ENCODE measurements at regions not wholly inside any gene's neighbourhood (a gene's known extent, or its start where the extent isn't known, plus 50 kb on each side); places are given as distances from the start of the nearest gene placed in this dataset.
A peak's percentile ranks its signal among the peaks of the same experiment; 100 is the strongest.
"Not testable (repeated sequence)": the region's sequence is repeated elsewhere in the genome, so short reads cannot be mapped to it uniquely, and the experiment has no call there.

DNA sequence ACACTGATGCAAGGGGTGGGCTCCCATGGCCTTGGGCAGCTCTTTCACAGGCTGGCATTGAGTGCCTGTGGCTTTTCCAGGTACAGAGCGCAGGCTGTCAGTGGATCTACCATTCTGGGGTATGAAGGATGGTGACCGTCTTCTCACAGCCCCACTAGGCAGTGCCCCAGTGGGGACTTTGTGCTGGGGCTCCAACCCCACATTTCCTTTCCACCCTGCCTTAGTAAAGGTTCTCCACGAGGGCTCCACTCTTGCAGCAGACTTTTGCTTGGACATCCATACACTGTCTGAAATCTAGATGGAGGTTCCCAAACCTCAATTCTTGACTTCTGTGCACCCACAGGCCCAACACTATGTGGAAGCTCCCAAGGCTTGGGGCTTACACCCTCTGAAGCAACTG lies 107.9 kb upstream of the ECI2 start:
- no peaks in the 10 kb centered on the region for H3K27me3 ChIP-seq (ENCODE audit: control insufficient read depth, insufficient read depth, low read length)
- no peak for DNase-seq
- no peaks in the 10 kb centered on the region for H3K4me1 ChIP-seq (ENCODE audit: control insufficient read depth, insufficient read depth, low read length)
- H3K4me3 ChIP-seq (ENCODE audit: low read length): no peak overlapping the region
- H3K36me3 ChIP-seq (ENCODE audit: control insufficient read depth, insufficient read depth, low read length): no peaks in the 10 kb centered on the region
- peaks cover 7% of the 10 kb centered on the region for H3K9me3 ChIP-seq (replicated peaks; ENCODE audit: control insufficient read depth, low read depth, low read length)
- no peak overlapping the region for H3K27ac ChIP-seq (ENCODE audit: low read length)
- no CpG with 5 or more reads among the region's 3 CpGs for WGBS (ENCODE audit: insufficient coverage)

DNA sequence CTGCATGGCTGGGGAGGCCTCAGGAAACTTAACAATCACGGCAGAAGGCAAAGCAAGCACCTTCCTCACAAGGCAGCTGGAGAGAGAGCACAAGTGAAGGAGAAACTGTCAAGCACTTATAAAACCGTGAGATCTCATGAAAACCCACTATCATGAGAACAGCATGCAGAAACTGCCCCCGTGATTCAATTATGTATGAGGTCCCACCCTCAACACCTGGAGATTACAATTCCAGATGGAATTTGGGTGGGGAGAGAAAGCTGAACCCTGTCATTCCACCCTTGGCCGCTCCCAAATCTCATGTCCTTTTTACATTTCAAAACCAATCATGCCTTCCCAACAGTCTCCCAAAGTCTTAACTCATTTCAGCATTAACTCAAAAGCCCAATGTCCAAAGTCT lies 107.2 kb upstream of the ECI2 start:
- WGBS (ENCODE audit: insufficient coverage): 70% methylated on average over 2 of the region's 4 CpGs
- no peak for DNase-seq
- H3K4me3 ChIP-seq (ENCODE audit: low read length): no peak overlapping the region
- H3K27me3 ChIP-seq (ENCODE audit: control insufficient read depth, insufficient read depth, low read length): no peaks in the 10 kb centered on the region
- no peaks in the 10 kb centered on the region for H3K36me3 ChIP-seq (ENCODE audit: control insufficient read depth, insufficient read depth, low read length)
- H3K4me1 ChIP-seq (ENCODE audit: control insufficient read depth, insufficient read depth, low read length): no peaks in the 10 kb centered on the region
- H3K27ac ChIP-seq (ENCODE audit: low read length): no peak overlapping the region
- H3K9me3 ChIP-seq (replicated peaks; ENCODE audit: control insufficient read depth, low read depth, low read length): peaks cover 7% of the 10 kb centered on the region

DNA sequence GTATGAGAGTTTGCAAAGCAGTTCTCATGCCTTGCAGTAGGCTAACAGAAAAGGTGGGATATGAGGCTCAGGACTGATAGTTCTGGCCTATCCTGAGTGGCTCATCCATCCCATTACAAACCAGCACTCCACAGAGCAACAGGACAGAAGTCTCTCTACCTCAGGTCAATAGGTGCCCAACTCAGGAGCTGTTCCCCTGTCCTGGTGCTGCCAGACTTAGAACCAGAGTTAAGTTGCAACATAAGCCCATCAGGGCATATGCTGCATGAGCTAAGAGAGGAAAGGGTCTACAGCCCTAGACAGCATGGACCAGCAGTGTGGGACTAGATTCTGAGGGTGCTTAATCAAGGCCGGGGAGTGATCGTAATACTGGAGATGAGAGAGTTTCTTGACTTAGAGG lies 104.8 kb upstream of the ECI2 start:
- Histone ChIP-seq H3K27ac (ENCODE audit: low read length) (no peak overlapping the region), H3K36me3 (ENCODE audit: control insufficient read depth, insufficient read depth, low read length) (no peaks in the 10 kb centered on the region), H3K4me1 (ENCODE audit: control insufficient read depth, insufficient read depth, low read length) (no peaks in the 10 kb centered on the region), H3K9me3 (replicated peaks; ENCODE audit: control insufficient read depth, low read depth, low read length) (peaks cover 5% of the 10 kb centered on the region), H3K27me3 (ENCODE audit: control insufficient read depth, insufficient read depth, low read length) (no peaks in the 10 kb centered on the region), H3K4me3 (ENCODE audit: low read length) (no peak overlapping the region)
- WGBS (ENCODE audit: insufficient coverage): 89% methylated on average over 2 of the region's 2 CpGs
- no peak for DNase-seq

DNA sequence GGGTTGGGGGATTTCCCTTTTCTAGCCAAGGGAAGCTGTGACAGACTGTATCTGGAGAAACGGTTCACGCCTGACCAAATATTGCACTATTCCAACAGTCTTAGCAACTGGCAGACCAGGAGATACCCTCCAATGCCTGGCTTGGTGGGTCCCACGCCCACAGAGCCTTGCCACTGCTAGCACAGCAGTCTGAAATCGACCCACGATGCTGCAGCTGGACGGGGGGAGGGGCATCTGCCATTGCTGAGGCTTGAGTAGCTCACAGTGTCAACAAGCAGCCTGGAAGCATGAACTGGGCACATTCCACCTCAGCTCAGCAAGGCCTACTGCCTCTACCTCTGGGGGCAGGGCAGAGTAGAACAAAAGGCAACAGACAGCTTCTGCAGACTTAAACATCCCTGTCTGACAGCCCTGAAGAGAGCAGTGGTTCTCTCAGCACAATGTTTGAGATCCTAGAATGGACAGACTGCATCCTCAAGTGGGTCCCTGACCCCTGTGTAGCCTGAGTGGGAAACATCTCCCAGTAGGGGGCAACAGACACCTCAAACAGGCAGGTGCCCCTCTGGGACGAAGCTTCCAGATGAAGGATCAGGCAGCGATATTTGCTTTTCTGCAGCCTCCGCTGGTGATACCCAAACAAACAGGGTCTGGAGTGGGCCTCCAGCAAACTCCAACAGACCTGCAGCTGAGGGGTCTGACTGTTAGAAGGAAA lies 89.9 kb upstream of the ECI2 start:
- no peak overlapping the region for H3K4me3 ChIP-seq (ENCODE audit: low read length)
- no peaks in the 10 kb centered on the region for H3K36me3 ChIP-seq (ENCODE audit: control insufficient read depth, insufficient read depth, low read length)
- H3K9me3 ChIP-seq (replicated peaks; ENCODE audit: control insufficient read depth, low read depth, low read length): no peaks in the 10 kb centered on the region
- WGBS (ENCODE audit: insufficient coverage): 86% methylated on average over 7 of the region's 9 CpGs
- no peak overlapping the region for H3K27ac ChIP-seq (ENCODE audit: low read length)
- no peaks in the 10 kb centered on the region for H3K27me3 ChIP-seq (ENCODE audit: control insufficient read depth, insufficient read depth, low read length)
- DNase-seq: no peak
- H3K4me1 ChIP-seq (ENCODE audit: control insufficient read depth, insufficient read depth, low read length): peaks cover 4% of the 10 kb centered on the region

DNA sequence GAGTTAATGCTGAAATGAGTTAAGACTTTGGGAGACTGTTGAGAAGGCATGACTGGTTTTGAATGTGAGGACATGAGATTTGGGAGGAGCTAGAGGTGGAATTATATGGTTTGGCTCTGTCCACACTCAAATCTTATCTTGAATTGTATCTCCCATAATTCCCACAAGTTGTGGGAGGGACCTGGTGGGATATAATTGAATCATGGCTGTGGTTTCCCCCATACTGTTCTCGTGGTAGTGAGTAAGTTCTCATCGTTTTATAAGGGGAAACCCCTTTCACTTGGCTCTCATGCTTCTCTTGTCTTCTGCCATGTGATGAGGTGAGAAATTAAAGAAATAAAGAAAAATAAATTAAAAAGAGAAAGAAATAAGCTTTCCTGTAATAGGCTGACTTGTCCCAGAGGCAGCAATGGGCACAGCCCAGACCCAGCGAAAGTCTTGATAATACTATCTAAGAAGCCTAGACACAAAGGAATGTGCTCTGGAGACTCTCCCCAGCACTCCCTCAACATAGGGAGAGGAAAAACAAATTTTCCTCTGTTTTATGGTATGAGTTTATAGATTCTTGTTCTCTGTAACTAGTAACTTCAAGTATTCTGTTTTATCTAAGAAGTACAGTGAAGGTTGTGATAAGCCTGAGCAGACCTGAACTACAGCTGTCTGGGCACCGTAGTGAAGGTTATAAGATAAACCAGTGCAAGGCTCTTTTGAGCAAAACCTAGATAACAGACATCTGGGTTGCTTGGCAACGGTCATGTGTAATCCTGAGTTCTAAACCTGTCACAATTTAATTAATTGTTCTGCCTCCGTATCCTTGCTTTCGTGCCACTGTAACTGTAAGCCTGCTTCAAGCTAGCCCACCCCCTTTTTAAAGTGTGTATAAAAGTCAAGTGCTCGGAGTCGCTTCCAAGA lies 88.9 kb upstream of the ECI2 start:
- no peak overlapping the region for H3K27ac ChIP-seq (ENCODE audit: low read length)
- peaks cover 4% of the 10 kb centered on the region for H3K4me1 ChIP-seq (ENCODE audit: control insufficient read depth, insufficient read depth, low read length)
- no peak for DNase-seq
- no peaks in the 10 kb centered on the region for H3K36me3 ChIP-seq (ENCODE audit: control insufficient read depth, insufficient read depth, low read length)
- no peak overlapping the region for H3K4me3 ChIP-seq (ENCODE audit: low read length)
- no peaks in the 10 kb centered on the region for H3K9me3 ChIP-seq (replicated peaks; ENCODE audit: control insufficient read depth, low read depth, low read length)
- H3K27me3 ChIP-seq (ENCODE audit: control insufficient read depth, insufficient read depth, low read length): no peaks in the 10 kb centered on the region
- WGBS (ENCODE audit: insufficient coverage): 50% methylated on average over 1 of the region's 9 CpGs

DNA sequence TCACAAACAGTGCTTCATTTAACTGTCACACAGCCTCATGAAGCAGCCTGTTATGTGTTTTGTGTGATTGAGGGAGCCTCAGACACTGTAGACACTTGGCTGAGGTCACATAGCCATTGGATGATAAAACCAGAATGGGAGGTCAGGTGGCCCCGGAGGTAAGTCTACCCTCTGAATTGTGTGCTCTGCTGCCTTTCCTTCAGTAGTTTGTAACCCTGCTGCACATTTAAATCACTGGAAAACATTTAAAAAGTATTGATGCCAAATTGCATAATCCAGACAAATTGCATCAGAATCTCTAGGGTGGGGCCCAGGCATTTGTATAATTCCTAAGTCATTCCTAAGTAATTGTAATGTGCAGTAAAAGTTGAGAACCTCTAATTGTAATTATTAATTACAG lies 85.2 kb upstream of the ECI2 start:
- Histone ChIP-seq H3K27me3 (ENCODE audit: control insufficient read depth, insufficient read depth, low read length) (no peaks in the 10 kb centered on the region), H3K4me1 (ENCODE audit: control insufficient read depth, insufficient read depth, low read length) (peaks cover 4% of the 10 kb centered on the region), H3K9me3 (replicated peaks; ENCODE audit: control insufficient read depth, low read depth, low read length) (no peaks in the 10 kb centered on the region), H3K36me3 (ENCODE audit: control insufficient read depth, insufficient read depth, low read length) (no peaks in the 10 kb centered on the region), H3K4me3 (ENCODE audit: low read length) (no peak overlapping the region), H3K27ac (ENCODE audit: low read length) (no peak overlapping the region)
- WGBS (ENCODE audit: insufficient coverage): 86% methylated on average over 1 of the region's 1 CpG
- no peak for DNase-seq

DNA sequence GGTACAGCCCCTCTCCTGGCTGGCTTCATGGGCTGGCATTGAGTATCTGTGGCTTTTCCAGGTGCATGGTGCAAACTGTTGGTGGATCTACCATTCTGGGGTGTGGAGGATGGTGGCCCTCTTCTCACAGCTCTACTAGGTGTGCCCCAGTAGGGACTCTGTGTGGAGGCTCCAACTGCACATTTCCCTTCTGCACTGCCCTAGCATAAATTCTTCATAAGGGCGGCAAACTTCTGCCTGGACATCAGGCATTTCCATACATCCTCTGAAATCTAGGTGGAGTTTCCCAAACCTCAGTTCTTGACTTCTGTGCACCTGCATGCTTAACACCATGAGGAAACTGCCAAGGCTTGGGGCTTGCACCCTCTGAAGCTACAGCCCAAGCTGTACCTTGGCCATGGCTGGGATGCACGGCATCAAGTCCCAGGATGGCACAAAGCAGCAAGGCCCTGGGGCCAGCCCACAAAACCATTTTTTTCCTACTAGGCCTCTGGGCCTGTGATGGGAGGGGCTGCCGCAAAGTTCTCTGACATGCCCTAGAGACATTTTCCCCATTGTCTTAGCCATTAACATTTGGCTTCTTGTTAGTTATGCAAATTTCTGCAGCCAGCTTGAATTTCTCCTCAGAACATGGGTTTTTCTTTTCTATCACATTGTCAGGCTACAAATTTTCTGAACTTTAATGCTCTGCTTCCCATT lies 83.4 kb upstream of the ECI2 start:
- H3K9me3 ChIP-seq (replicated peaks; ENCODE audit: control insufficient read depth, low read depth, low read length); H3K36me3 ChIP-seq (ENCODE audit: control insufficient read depth, insufficient read depth, low read length); H3K27ac ChIP-seq (ENCODE audit: low read length); H3K27me3 ChIP-seq (ENCODE audit: control insufficient read depth, insufficient read depth, low read length); DNase-seq; H3K4me3 ChIP-seq (ENCODE audit: low read length); H3K4me1 ChIP-seq (ENCODE audit: control insufficient read depth, insufficient read depth, low read length): not testable (repeated sequence)
- 64% methylated on average over 2 of the region's 3 CpGs for WGBS (ENCODE audit: insufficient coverage)

DNA sequence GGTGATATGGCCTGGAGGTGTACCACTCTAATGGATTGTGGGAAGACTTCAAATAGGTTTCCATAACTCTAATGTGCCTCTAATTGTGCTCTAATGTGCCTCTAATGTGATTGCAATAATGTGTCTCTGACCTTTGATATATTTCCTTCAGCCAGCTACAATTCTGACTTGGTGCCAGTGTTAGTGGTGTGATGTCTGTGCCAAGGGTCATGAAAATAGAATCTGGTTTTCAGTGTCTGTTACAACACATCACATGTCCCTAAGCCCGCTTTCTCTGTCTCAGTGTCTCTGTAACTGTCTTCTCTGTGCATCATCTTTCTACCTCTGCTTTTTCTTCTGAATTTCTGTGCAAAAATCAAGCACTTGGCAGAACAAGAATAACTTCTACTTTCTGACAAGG lies 77.2 kb upstream of the ECI2 start:
- DNase-seq: peak; percentile 11
- no peak overlapping the region for H3K4me3 ChIP-seq (ENCODE audit: low read length)
- H3K36me3 ChIP-seq (ENCODE audit: control insufficient read depth, insufficient read depth, low read length): no peaks in the 10 kb centered on the region
- WGBS (ENCODE audit: insufficient coverage): 83% methylated on average over 1 of the region's 1 CpG
- peaks cover 12% of the 10 kb centered on the region for H3K9me3 ChIP-seq (replicated peaks; ENCODE audit: control insufficient read depth, low read depth, low read length)
- no peak overlapping the region for H3K27ac ChIP-seq (ENCODE audit: low read length)
- no peaks in the 10 kb centered on the region for H3K27me3 ChIP-seq (ENCODE audit: control insufficient read depth, insufficient read depth, low read length)
- peaks cover 2% of the 10 kb centered on the region for H3K4me1 ChIP-seq (ENCODE audit: control insufficient read depth, insufficient read depth, low read length)

DNA sequence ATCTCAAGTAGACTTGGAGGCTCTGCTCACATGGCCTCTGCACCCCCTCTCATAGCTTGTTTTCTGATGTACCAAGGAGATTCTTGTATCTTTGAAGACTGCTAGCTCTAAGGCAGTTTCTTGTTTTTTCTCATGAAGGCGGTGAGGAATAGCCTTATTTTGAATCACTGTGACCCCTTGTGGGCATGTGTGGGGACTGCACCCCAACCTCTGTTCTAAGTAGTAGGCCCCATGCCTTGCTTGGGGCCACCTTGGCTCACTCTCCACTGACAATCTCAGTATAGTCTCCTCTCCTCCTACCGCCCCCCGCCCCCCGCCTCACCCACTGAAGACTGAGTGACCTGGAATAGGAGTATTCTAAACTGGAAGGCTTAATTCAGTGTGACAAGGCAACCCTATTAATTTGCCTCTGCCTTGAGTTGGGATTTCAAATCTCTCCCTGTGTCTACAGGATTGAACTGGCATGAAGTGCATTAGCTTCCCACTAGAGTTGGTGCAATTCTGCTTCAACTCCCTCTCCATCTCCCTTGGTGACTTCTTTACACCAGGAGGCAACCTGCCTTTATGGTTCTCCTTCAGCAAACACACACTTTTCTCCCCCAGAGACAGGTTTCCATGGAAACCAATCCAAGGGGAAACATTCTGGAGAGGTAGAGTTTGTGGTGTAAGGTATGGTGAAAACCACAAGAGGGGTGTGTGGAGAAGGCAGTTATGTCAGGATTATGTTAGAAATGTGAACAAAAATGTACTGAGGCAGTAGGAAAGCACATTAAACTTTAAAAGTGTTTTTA lies 75.4 kb upstream of the ECI2 start:
- Histone ChIP-seq H3K27ac (ENCODE audit: low read length) (no peak overlapping the region), H3K9me3 (replicated peaks; ENCODE audit: control insufficient read depth, low read depth, low read length) (peaks cover 12% of the 10 kb centered on the region), H3K27me3 (ENCODE audit: control insufficient read depth, insufficient read depth, low read length) (no peaks in the 10 kb centered on the region), H3K4me3 (ENCODE audit: low read length) (no peak overlapping the region), H3K4me1 (ENCODE audit: control insufficient read depth, insufficient read depth, low read length) (peaks cover 2% of the 10 kb centered on the region), H3K36me3 (ENCODE audit: control insufficient read depth, insufficient read depth, low read length) (no peaks in the 10 kb centered on the region)
- 67% methylated on average over 1 of the region's 4 CpGs for WGBS (ENCODE audit: insufficient coverage)
- DNase-seq: peak; percentile 38
